Keratinocyte (primary cell): ENCODE measurements at regions not wholly inside any gene's neighbourhood (a gene's known extent, or its start where the extent isn't known, plus 50 kb on each side); places are given as distances from the start of the nearest gene placed in this dataset.

Experiments
- EZH2 ChIP-seq: IDR thresholded peaks from one replicate; pipeline ENCODE4 v1.6.1; 2012; ENCODE audit warnings: inconsistent platforms, mild to moderate bottlenecking, low read length, moderate library complexity
- TF ChIP-seq, protein P1 (sequence below), 3 experiments: IDR thresholded peaks in 1 of 3; conservative IDR thresholded peaks in 1 of 3; optimal IDR thresholded peaks in 1 of 3; 2 replicates in 2 of 3; 3 replicates in 1 of 3; pipeline versions ENCODE3 to v1.5.1; 2011; ENCODE audit warnings: low read length in 3 of 3, mild to moderate bottlenecking in 3 of 3, moderate library complexity in 2 of 3, control low read depth in 1 of 3, inconsistent platforms in 1 of 3; ENCODE audit not compliant: insufficient read depth in 2 of 3; ENCODE audit errors: extremely low read depth in 1 of 3

DNA sequence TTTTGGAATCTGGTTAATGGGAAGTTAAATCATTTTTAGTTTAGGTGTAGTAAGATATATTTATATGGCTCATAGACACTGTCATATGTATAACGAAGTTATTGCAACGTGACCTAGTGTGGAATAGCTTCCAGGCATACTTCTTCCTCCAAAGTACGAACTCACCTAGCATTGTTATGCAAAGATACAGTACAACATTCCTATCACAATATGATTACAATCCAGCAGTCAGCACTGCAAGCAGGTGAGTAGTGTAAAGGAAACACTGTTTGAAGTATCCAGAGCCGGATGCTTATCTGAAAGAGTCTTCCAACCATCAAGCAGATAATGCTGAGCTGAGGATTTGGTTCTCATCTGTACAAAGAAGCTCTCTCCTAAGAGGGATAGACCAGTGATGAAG, 754.4 kb upstream of the IGFBP3 start:
- TF ChIP-seq, protein P1, sequence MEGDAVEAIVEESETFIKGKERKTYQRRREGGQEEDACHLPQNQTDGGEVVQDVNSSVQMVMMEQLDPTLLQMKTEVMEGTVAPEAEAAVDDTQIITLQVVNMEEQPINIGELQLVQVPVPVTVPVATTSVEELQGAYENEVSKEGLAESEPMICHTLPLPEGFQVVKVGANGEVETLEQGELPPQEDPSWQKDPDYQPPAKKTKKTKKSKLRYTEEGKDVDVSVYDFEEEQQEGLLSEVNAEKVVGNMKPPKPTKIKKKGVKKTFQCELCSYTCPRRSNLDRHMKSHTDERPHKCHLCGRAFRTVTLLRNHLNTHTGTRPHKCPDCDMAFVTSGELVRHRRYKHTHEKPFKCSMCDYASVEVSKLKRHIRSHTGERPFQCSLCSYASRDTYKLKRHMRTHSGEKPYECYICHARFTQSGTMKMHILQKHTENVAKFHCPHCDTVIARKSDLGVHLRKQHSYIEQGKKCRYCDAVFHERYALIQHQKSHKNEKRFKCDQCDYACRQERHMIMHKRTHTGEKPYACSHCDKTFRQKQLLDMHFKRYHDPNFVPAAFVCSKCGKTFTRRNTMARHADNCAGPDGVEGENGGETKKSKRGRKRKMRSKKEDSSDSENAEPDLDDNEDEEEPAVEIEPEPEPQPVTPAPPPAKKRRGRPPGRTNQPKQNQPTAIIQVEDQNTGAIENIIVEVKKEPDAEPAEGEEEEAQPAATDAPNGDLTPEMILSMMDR (optimal IDR thresholded peaks at IDR 0.05 in 1 of 3, IDR thresholded peaks at IDR 0.05 in 1 of 3, conservative IDR thresholded peaks at IDR 0.05 in 1 of 3; ENCODE audit: extremely low read depth in 1 of 3, insufficient read depth in 2 of 3, low read length in 3 of 3): no peak
- TF ChIP-seq EZH2: no peak
